ENCODE measurements at regions not wholly inside any gene's neighbourhood (a gene's known extent, or its start where the extent isn't known, plus 50 kb on each side); places are given as distances from the start of the nearest gene placed in this dataset.

- peak; percentile 31; the same call in 1 of the 2 replicates for TF ChIP-seq OVOL3 (tag by site-specific recombination; IDR thresholded peaks at IDR 0.05)
- no peak for TF ChIP-seq ZBTB7A (tag by site-specific recombination; IDR thresholded peaks at IDR 0.05; ENCODE audit: low read depth)
- no peak for TF ChIP-seq ZNF561 (tag by site-specific recombination; IDR thresholded peaks at IDR 0.05; ENCODE audit: borderline replicate concordance)
- no peak for TF ChIP-seq ZNF658 (tag by site-specific recombination; IDR thresholded peaks at IDR 0.05)
- no peak for TF ChIP-seq ZNF37A (tag by site-specific recombination; IDR thresholded peaks at IDR 0.05)
- no peak for TF ChIP-seq PRDM6 (tag by site-specific recombination; IDR thresholded peaks at IDR 0.05)
- no peak for TF ChIP-seq ZNF239 (tag by site-specific recombination; IDR thresholded peaks at IDR 0.05)
- TF ChIP-seq ZNF221 (tag by site-specific recombination; IDR thresholded peaks at IDR 0.05; ENCODE audit: borderline replicate concordance) = no peak
- no peak for TF ChIP-seq ZNF843 (tag by site-specific recombination; IDR thresholded peaks at IDR 0.05)
- TF ChIP-seq ZNF175 (tag by site-specific recombination; IDR thresholded peaks at IDR 0.05) = no peak
- peak; percentile 66 for TF ChIP-seq ZNF426 (tag by site-specific recombination; IDR thresholded peaks at IDR 0.05)
- no peak for TF ChIP-seq GLIS1 (tag by site-specific recombination; IDR thresholded peaks at IDR 0.05)
- TF ChIP-seq ZNF707 (tag by site-specific recombination; IDR thresholded peaks at IDR 0.05) = no peak
- TF ChIP-seq ZNF433 (tag by site-specific recombination; IDR thresholded peaks at IDR 0.05; ENCODE audit: low read depth) = peak; percentile 63
- no peak for TF ChIP-seq ZNF26 (tag by site-specific recombination; IDR thresholded peaks at IDR 0.05)
- TF ChIP-seq REST (tag by site-specific recombination; IDR thresholded peaks at IDR 0.05) = peak; percentile 48; the same call in 1 of the 2 replicates
These were observed 163.2 kb downstream of the REEP3 start (continued) for GRCh38 chr10:63684257-63684936.

- CTCF ChIA-PET = interaction anchor here (1.0 to 1.2 kb wide), 2 partner anchors 13 to 30 kb away, joined by 4 to 5 read pairs; no protein-coding TSS in a partner anchor
- Histone ChIP-seq H3K4me3 (ENCODE audit: low read depth, low read length) (no peak overlapping the region), H3K27ac (ENCODE audit: extremely low read depth, low read depth, low read length) (no peak overlapping the region), H3K36me3 (ENCODE audit: control insufficient read depth in 2 of 2, insufficient read depth in 1 of 2, low read length in 2 of 2) (no peaks in the 10 kb centered on the region), H3K9me3 (ENCODE audit: control insufficient read depth, insufficient read depth, low read depth, low read length) (no peaks in the 10 kb centered on the region), H3K4me1 (ENCODE audit: control insufficient read depth, insufficient read depth, low read length) (no peaks in the 10 kb centered on the region)
- POLR2A ChIA-PET = no interaction called here
- TF ChIP-seq ZNF2 (tag by site-specific recombination; IDR thresholded peaks at IDR 0.05) = no peak
- TF ChIP-seq PRDM2 (tag by site-specific recombination; IDR thresholded peaks at IDR 0.05; ENCODE audit: borderline replicate concordance) = no peak
- no peak for TF ChIP-seq WT1 (tag by site-specific recombination; IDR thresholded peaks at IDR 0.05)
- TF ChIP-seq ZBTB21 (tag by site-specific recombination; IDR thresholded peaks at IDR 0.05) = no peak
- no peak for TF ChIP-seq ZNF580 (tag by site-specific recombination; IDR thresholded peaks at IDR 0.05)
- TF ChIP-seq ZNF837 (tag by site-specific recombination; IDR thresholded peaks at IDR 0.05) = no peak
- no peak for TF ChIP-seq ZNF223 (tag by site-specific recombination; IDR thresholded peaks at IDR 0.05)
- TF ChIP-seq ZSCAN23 (tag by site-specific recombination; IDR thresholded peaks at IDR 0.05) = no peak
These were observed 168.6 kb downstream of the REEP3 start for GRCh38 chr10:63689768-63690167.
